GM10248 (cell line): ENCODE measurements at regions not wholly inside any gene's neighbourhood (a gene's known extent, or its start where the extent isn't known, plus 50 kb on each side); places are given as distances from the start of the nearest gene placed in this dataset.

Experiments used
- CTCF ChIA-PET: fragments of 300-600 bp; sonication (Branson Sonifier 250); formaldehyde crosslinking; extraction: SDS; loops from one replicate; lab custom pipeline; 2021; ENCODE audit warnings: antibody characterized with exemption; lab: Yijun Ruan, JAX
- POLR2A ChIA-PET: fragments of 350-650 bp; sonication (Branson Sonifier 250); formaldehyde crosslinking; extraction: SDS; loops from one replicate; lab custom pipeline; 2020; ENCODE audit warnings: antibody characterized with exemption; lab: Yijun Ruan, JAX
- DNase-seq: peaks from one replicate; pipeline ENCODE4 v3.0.0; 2012; ENCODE audit errors: extremely low spot score
- CTCF ChIP-seq: IDR thresholded peaks from 2 replicates; pipeline ENCODE4 v1.5.1; 2012; ENCODE audit warnings: mild to moderate bottlenecking, low read depth; ENCODE audit errors: extremely low read depth, missing control alignments, control extremely low read depth

GRCh38 chr12:59084511-59085375, 164.4 kb upstream of the LRIG3 start:
- CTCF ChIA-PET: interaction anchor here (1.8 kb wide), 1 partner anchor 9 kb away, joined by 6 read pairs; no protein-coding TSS in a partner anchor
- DNase-seq: no peak
- TF ChIP-seq CTCF: no peak
- POLR2A ChIA-PET: no interaction called here

- POLR2A ChIA-PET: no interaction called here
- no peak for TF ChIP-seq CTCF
- CTCF ChIA-PET: interaction anchor here (1.0 to 2.0 kb wide), 2 partner anchors 8 to 33 kb away, joined by 3 to 5 read pairs; no protein-coding TSS in a partner anchor
- DNase-seq: no peak
These were observed 162.6 kb upstream of the LRIG3 start for GRCh38 chr12:59082952-59083351.

- no peak for DNase-seq
- POLR2A ChIA-PET: no interaction called here
- CTCF ChIA-PET: interaction anchor here (1.1 kb wide), 2 partner anchors 14 to 18 kb away, joined by 3 read pairs; no protein-coding TSS in a partner anchor
- TF ChIP-seq CTCF: no peak
These were observed 159.8 kb upstream of the LRIG3 start for GRCh38 chr12:59080101-59080500.

GRCh38 chr12:59079472-59079871, 159.2 kb upstream of the LRIG3 start:
- ChIA-PET CTCF (interaction anchor here (1.1 kb wide), 2 partner anchors 13 to 18 kb away, joined by 3 read pairs; no protein-coding TSS in a partner anchor), POLR2A (no interaction called here)
- DNase-seq: no peak
- TF ChIP-seq CTCF: no peak

- ChIA-PET CTCF (interaction anchor here (2.4 kb wide), 1 partner anchor 12 kb away, joined by 7 read pairs; no protein-coding TSS in a partner anchor), POLR2A (no interaction called here)
- TF ChIP-seq CTCF: no peak
- no peak for DNase-seq
These were observed 158.7 kb upstream of the LRIG3 start for GRCh38 chr12:59079002-59079401.

GRCh38 chr12:59077575-59078426, 157.5 kb upstream of the LRIG3 start:
- no peak for DNase-seq
- ChIA-PET POLR2A (interaction anchor here (0.6 kb wide), 1 partner anchor 812 kb away, joined by 3 read pairs; no protein-coding TSS in a partner anchor), CTCF (interaction anchor here (2.4 kb wide), 1 partner anchor 11 kb away, joined by 7 read pairs; no protein-coding TSS in a partner anchor)
- no peak for TF ChIP-seq CTCF
